GM19468 (cell line): ENCODE measurements at regions not wholly inside any gene's neighbourhood (a gene's known extent, or its start where the extent isn't known, plus 50 kb on each side); places are given as distances from the start of the nearest gene placed in this dataset.

Experiments
- ATAC-seq: cut with Tn5 transposase; IDR thresholded peaks from one replicate; pipeline ENCODE4 v1.9.1; 2021; ENCODE audit warnings: mild to moderate bottlenecking, moderate library complexity, moderate number of reproducible peaks; ENCODE audit not compliant: unreplicated experiment; ENCODE audit errors: extremely low read depth

DNA sequence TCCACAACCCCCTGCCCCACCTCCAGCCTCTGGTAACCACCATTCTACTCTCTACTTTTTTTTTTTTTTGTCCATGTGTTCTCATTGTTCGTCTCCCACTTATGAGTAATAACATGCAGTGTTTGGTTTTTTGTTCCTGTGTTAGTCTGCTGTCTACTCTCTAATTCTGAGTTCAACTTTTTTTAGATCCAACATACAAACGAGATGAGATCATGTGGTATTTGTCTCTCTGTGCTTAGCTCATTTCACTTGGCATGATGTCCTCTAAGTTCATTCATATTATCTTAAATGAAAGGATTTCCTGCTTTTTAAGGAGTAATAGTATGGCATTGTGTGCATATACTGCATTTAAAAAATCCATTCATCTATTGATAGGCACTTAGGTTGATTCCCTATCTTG, 130.9 kb downstream of the NMUR2 start:
- ATAC-seq = no peak

- ATAC-seq = no peak
These were observed 133.7 kb downstream of the NMUR2 start for GRCh38 chr5:152271420-152271819.

DNA sequence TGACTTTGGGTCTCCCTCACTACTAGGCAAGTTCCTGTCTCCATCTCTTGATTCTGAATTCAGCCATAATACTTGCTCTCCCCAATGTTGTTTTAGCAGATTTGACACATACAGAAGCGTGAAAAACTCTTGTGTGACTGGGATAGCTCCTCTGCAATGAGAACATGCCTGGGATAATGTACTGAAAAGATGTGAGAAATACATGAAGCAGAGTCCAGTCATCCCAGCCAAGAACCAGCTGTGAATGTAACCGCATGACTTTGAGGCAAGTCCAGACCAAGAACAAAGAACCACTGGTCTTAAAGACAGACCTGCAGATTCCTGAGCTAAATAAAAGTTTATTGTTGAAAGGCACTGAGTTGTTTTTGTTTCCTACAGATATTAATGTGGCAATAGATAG, 135.0 kb downstream of the NMUR2 start:
- no peak for ATAC-seq

- no peak for ATAC-seq
These were observed 135.5 kb downstream of the NMUR2 start for GRCh38 chr5:152269533-152269932.

- ATAC-seq = no peak
These were observed 140.3 kb downstream of the NMUR2 start for GRCh38 chr5:152264645-152265254.

DNA sequence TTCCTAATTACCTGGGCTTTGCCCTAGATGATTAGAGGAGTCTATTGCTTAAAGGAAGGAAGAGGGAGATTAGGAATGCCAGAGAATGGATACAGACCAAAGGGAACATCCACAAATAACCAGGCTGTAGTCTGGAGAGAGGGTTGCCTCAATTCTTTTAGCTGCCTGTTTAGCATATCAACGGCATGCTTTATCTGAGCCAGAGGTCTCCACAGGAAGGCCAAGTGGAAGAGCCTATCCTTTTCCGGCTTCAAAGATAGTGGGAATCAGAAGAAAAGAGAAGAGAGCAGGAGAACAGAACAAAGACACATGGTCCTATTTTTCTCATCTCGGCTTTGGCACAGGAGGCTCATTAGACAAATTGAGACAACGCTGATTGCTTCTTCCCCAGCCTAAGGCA, 142.4 kb downstream of the NMUR2 start:
- ATAC-seq = no peak

DNA sequence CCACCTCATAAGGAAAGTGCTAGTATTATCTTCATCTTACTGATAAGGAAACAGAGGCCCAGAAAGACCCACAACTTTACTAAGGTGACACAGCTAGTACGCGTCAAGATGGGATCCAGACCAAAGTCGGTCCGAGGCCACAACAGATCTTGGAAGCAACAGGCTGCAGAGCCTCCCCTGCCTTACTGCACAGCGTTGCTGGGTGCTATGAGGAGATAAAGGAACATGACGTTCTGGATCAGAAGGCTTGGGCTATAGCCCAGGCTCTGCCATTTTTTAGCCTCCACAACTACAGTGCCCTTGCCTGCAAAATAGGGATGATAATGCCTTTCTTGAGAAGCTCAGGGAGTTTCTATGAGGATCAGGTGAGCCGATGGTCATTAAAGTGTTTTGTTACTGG, 144.1 kb downstream of the NMUR2 start:
- ATAC-seq = no peak

GRCh38 chr5:152259702-152260101, 145.4 kb downstream of the NMUR2 start:
- ATAC-seq = no peak

DNA sequence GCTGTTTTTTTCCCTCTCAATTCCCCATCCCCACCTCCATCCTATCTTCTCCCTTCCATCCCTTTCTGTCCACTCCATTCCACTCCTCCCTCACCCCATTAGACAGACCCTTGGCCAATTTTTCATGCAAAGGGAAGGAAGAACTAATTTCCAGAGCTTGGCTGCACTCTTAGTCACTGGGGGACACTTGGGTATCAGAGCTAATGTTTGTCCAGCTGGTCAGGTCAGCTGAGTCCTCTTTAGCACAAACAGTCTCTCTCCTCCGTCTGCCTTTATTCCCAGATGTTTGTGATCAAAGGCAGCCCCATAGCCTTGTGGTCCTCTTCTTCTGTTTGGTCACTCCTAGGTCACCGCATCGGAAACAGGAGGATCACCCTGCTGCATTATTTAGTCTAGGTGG, 148.5 kb downstream of the NMUR2 start:
- ATAC-seq = no peak

DNA sequence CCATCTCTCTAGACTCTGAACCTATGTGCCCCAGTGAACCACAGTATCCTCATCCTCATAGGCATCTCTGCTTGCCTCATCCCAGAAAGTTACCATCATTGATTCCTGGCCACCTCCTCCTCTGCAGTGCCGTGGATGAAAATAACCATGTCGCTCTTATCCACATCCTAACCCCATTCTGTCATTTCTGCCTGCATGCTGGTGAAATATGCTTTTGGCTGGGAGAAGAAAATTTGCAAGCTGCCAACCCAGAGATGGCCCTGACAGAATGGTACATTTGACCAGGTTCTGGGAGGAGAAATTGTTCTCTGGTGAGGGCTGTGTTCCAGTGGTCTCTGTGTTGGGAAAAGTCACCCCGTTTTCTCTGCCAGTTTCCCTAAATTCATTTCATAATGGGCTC, 149.7 kb downstream of the NMUR2 start:
- ATAC-seq = no peak

DNA sequence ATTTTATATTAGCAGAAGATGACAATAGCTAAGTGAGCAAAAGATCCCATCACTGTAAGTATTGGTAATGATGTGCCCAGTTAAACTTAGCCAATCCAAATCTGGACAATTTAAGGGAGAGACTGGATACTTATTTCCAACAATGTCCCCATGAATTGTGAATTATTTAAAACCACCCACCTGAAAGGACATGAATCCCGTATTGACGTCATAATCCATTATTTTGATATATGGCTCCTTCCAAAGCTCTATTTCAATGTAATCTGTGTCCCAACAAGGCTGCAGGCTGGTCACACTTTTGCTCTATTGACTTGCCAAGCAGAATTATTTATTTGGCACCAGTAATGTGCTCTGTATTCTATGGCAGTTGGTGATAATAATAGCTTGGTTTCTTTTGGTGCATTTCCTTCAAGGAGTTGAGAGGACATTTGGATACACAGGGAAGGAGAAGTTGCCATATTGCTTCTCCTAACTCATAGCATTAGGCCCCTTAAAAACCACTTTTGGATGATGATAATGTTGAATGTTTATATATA, 157.2 kb downstream of the NMUR2 start:
- ATAC-seq = no peak

DNA sequence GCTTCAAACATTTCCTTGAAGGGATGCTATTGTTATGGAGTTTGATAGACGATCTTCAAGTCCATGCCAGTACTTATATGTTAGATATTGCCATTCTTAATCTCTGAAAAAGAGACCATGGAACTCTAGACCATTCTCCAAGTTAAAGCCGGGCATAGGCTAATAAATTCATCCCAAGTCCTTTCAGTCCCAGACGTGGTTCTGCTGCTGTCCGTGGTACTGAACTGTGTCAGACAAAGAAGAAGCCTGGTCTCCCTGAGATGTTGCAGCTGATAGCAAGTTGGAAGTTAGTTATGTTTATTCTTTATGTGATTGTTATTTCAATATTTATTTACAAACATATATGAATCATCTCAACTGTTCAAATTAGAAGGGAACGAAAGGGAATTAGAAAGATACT, 158.7 kb downstream of the NMUR2 start:
- no peak for ATAC-seq

- no peak for ATAC-seq
These were observed 167.5 kb downstream of the NMUR2 start for GRCh38 chr5:152237531-152237930.

GRCh38 chr5:152226191-152226590, 178.9 kb downstream of the NMUR2 start:
- ATAC-seq = no peak

DNA sequence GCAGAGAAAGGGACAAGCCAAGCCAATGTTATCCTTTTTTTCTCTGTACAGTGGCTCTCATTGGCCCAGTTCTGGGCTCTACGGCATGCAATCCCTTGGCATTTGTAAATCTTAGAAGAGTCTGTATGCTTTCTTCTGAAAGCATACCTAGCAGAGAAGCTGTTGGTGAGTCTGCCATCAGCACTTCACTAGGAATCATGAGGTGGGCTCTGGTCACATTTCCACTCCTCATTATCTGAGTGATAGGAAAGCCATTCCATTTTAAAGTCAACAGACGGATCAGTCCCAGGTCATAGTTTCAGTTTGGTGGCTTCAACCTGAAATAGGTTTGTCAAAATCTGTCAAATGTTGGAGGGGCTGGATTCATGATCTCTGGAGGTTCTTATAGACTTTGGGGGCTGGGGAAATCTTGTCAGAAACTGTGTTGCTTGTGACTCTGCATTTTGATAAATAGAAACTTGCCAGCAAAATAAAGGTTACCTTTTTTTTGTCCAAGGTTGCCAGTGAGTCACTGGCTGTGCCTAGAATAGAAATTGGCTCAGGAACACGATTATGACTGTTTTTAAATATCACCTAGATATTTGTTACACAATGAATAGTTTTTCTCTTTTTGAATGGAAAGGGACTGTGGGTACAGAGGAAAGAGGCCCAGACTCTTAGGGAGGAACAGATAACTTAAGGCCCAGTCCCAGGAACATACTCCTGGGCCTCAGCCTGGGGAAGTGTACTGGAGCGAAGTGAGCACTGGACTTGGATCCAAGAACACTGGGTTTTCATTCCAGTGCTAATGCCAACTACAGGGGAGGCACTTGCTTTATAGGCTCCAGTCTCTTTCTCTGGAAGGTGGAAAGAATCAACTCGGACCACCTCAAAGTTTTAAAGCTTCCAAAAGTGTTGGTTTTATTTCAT, 183.1 kb downstream of the NMUR2 start:
- no peak for ATAC-seq

GRCh38 chr5:152218694-152219093, 186.4 kb downstream of the NMUR2 start:
- no peak for ATAC-seq

DNA sequence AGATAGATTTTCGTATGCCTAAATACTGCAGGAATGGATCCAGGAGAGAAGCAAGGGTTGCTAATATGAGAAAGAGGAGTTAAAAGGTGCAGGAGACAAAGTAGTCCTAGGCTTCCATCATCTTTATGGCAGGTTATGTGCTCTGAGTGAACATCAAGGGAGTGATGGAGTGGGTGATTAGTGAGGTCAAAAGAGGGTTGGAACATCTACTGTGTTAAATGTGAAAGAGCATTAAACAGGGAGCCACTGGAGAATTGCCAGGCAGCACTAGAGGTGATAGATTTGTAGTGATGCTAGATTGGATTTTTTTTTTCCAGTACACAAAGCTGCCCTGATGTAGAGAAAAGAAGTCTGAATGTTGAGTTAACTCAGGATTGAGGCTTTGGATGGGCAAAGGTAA, 199.3 kb downstream of the NMUR2 start:
- no peak for ATAC-seq

- ATAC-seq = no peak
These were observed 202.8 kb downstream of the NMUR2 start for GRCh38 chr5:152202321-152202720.

DNA sequence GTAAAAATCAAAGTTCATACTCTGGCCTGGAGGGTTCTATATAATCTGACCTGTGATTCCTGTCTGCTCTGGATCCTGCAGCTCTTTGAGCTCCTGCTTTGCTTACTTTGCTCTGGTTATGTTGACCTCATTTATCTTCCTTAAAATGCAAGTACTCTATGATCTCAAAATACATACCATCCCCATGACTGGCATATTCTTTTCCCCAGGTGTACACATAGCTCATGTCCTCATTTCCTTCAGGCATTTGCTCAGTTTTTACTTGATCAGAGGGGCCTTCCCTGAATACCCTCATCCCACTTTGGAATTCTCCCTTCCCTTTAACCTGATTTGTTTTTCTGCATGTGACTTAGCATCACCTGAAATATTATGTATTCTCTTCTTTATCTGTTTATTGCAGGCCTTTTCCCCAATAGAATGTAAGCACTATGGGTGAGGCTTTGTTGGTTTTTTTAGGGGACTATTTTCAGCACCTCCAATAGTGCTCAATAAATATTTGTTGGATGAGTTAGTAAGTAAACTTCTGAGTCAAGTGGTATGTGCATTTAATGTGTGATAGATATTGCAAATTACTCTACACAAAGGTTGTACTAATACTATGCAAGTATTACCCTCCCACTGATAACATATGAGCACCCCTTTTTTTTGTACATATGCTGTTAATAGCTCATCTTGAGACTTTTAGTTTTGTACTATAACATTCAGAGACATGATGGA, 211.5 kb downstream of the NMUR2 start:
- ATAC-seq = no peak

DNA sequence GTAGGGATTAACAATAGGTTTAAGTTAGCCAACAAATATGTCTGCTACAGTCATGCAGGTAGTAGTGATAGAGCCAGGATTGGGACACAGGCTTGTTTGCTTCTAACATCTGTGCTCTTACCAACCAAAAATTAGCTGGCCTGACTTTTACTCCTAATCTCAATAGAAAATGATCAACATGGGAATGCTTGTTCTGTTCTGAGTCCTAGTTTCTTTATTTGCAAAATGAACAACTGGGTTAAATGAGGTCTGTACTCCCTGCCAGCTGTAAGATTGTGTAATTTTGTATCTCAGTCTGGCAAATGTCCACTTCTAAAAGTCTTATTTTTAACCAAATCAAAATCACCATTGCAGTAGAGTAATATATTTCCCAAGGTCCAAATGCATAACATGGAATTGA, 216.8 kb downstream of the NMUR2 start:
- ATAC-seq = no peak

DNA sequence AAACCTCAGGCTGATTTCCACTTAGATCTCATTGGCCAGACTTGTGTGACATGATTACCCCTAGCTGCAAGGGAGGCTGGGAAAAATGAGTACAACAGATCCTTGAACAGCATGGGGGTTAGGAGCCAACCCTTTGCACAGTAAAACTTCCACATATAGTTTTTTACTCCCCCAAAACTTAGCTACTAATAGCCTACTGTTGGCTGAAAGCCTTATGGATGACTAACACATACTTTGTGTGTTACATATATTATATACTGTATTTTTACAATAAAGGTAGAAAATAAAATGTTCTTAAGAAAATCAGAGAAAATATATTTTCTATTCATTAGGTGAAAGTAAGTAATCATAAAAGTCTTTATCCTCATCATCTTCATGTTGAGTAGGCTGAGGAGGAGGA, 217.4 kb downstream of the NMUR2 start:
- ATAC-seq = no peak
